ENCODE measurements at regions not wholly inside any gene's neighbourhood (a gene's known extent, or its start where the extent isn't known, plus 50 kb on each side); places are given as distances from the start of the nearest gene placed in this dataset.

DNA sequence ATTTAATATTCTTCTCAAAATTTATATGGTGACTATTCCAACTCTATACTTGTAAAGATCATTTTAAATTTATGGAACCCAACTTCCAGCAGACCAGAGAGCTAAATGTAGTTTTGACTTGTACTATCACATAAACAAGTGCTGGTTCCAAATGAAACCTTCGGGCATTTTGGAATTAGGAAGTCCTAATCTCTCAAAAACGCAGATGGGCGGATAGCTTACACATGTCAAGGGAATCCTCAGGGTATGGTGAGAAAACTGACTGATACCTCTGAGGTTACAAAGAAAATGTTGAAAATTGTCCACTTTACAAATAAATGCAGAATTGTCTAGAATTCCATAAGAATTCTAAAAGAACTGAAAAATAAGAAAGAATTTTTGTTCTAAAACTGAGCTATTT, 224.1 kb downstream of the SS18 start:
- no peak for DNase-seq

- no peak for DNase-seq
Observed at GRCh38 chr18:25862881-25863600, 227.4 kb downstream of the SS18 start.

GRCh38 chr18:25853691-25854433, 236.6 kb downstream of the SS18 start:
- DNase-seq, result no peak

- DNase-seq, result no peak
Observed at GRCh38 chr18:25843791-25844190, 246.6 kb downstream of the SS18 start.

DNA sequence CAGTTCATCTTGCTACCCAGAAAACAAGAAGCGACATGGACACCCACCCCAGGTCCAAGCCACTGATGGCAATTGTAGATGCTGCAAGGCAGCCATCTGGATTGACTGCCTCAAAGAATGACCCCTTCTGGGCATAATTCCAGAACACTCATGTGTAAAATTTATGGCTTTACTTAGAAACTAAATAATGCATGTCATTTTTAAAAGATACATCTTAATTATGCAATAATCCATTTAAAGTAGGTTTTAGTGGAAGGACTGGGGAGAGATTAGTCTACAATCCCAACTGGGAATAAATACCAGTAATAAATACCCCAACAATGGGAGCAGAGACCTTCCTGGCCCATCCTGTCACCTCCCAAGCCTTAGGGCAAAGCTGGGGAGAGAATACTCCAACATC, 247.7 kb downstream of the SS18 start:
- no peak for DNase-seq

- no peak for DNase-seq
Observed at GRCh38 chr18:25834061-25834460, 256.4 kb downstream of the SS18 start.

- no peak for DNase-seq
Observed at GRCh38 chr18:25832001-25832604, 258.3 kb downstream of the SS18 start.

- DNase-seq, result no peak
Observed at GRCh38 chr18:25831301-25831701, 259.1 kb downstream of the SS18 start.

DNA sequence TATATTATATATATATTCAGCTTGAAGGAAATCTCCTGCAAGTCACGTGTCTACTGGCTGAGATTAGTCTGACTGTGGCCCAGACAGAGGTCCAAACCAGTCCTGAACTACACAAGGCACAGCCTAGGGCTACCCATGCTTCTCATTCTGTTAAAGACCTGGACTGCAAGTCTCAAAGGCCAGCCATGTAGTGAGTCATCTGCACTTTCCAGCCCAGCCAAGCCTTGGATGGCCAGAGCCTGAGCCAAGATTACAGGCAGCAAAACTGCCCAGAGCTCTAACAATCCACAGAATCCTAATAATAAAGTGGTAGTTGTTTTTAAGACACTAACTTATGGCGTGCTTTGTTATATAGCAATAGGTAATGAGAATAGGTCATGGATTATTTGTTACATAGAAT, 259.6 kb downstream of the SS18 start:
- DNase-seq, result no peak

GRCh38 chr18:25827961-25828561, 262.4 kb downstream of the SS18 start:
- DNase-seq, result no peak

DNA sequence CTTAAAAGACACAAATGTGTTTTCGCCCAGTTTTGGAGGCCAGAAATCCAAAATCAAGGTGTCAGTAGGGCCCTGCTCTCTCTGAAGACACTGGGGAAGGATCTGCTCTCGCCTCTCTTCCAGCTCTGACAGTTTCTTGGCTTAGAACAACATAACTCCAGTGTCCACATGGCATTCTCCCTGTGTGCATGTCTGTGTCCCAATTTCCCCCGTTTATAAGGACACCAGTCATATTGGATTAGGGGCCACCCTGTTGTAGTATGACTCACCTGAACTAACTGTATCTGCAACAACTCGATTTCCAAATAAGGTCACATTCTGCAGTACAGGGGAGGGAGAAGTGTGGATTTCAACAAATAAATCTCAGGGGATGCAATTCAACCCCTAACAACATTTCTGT, 263.2 kb downstream of the SS18 start:
- no peak for DNase-seq

GRCh38 chr18:25826823-25827222, 263.6 kb downstream of the SS18 start:
- no peak for DNase-seq

DNA sequence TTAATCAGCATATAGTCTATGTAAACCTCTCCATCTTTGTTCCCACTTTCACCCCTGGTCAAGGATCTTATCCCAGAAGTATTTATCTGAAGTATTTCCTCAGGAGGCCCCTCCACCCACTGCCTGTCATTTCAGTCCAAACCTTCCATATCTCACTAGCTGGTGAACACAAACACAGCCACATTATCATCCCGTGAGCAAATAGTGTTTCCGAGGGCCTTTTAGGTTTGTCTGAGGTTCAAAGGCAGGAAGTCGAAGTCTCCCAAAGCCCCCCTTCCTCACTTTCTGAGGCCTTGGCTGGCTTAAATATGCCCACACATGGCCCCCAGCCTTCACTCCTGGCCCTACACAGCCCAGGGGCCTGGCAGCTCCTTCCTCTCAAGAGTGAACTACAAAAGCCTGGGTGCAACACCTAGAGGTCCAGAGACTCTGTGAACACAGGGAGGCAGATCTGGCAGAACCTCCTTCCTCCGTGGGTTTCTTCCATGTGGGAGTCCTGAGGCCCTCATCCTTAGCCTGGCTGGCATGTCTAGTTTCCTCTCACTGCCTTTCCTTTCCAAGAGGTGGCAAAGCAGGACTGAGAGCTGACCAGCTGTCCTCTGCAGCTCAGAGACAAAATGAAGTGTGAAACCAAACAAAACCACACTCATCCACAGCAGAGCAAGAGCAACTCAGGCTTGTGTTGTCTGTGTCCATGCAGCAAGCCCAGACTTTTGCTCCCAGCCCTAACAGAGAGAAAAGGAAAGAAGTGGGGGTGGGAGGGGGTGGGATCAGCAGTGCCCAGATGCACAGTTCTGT, 264.2 kb downstream of the SS18 start:
- DNase-seq, result no peak

DNA sequence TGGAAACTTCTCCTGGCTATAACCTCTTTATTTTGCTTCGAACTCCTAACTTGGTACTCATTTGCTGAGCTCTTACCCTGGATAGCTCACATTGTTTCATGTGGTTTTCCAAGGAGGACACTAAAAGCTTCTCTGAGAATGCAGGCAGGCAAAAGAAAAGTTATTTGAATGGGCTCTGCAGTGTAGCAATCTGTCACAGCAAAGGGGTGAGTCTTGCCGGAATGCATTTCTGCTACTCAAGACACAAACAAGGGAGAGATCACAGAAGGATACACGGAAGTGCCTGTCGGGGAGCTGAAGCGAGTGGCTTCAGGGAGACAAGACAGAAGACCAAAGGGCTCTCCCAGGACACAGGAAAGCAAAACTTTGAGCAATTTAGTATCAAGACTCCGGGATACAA, 265.4 kb downstream of the SS18 start:
- no peak for DNase-seq

DNA sequence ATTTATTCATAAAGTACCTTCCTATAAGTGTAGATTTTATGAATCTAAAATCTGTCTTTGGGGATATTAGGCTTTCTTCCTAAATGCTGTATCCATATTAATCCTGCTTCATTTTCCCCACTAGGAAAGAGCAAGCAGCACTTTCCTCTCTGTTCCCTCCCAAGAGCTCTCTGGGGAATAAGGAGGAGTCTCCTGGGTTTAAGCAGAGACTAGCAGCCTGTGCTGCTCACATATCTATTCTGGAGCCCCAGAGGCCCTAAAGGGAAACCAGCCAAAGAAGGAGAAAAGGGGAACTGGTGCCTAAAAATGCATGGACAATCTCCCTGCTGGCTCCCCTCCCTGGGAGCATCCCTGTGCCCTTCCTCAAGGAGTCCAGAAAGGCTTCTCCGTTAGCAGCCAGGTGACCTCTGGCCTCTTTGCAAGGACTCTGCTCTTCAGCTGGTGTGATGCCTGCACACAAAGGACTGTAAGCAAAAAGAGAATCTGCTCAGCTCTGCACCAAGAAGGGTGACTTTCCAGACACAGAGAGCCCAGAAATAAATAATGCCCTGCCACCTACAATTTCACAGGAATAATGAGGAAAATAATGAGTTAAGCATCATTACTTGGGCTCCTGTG, 270.6 kb downstream of the SS18 start:
- DNase-seq, result no peak

- DNase-seq, result no peak
Observed at GRCh38 chr18:25818505-25818904, 271.9 kb downstream of the SS18 start.

GRCh38 chr18:25817546-25818237, 272.7 kb downstream of the SS18 start:
- DNase-seq, result no peak

DNA sequence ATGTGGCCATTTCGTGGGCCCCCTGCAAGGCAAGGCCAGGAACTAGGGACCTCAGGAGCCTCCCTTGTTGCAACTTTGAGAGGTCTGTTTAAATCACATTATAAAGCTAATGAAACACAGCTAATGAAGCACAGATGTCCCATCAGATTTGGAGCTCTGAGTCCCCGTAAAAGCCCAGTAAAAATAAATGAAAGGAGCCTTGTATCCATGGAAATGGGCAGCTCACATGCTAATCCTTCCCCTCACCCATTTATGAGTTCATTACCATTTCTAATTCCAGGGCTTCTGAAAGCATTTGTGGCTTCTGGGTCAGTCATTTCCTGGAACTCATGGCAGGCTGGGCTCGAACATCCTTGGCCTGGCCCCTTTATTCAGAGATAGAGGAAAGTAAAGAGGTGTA, 274.8 kb downstream of the SS18 start:
- no peak for DNase-seq

DNA sequence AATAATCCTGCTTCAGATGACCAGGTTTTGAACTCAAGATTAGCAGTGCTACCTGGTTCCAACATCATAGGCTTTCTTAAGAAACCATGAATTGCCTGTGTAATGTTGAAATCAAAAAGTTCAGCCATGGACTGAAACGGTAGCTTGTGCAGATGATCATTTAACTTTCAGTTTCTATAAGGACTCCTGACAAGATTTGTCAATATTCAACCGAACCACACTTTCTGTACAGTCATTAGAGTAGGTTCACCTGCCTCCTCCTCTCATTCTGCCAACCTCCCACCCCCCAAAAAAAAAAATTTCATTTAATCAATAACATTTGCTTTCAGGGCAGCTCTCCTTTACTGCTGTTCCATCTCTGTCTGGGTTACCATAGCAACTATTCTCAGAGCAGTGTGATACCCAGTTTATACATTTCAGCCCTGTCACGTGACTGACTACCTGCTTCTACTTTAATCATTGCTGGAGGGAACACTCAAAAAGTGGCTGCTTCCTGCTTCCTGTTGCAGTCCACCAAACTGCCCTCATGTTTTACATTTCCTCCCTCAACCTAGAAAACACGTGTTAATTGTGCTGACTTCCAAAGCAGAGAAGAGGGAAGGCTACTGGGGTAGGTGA, 275.5 kb downstream of the SS18 start:
- DNase-seq, result no peak

DNA sequence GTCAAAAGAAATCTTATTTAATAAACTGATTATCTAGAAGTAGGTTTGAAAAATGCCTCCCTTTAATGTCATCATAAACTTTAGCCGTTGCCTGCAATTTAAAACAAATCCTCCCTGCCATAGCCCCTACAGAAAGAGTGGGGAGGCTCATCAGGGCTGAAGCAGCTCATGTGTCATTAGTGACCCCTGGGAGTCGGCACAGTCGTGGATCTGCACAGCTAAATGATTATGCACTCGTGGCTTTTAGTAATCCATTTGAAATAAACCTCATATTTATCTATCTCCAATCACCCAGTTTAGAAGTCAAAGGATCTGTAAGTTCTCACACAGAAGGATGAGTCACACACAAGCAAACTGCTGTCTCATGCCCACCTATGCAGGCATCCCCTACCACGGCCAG, 277.3 kb downstream of the SS18 start:
- DNase-seq, result no peak

- no peak for DNase-seq
Observed at GRCh38 chr18:25810736-25811135, 279.7 kb downstream of the SS18 start.

Data from activated CD8-positive, alpha-beta memory T cell treated with anti-CD3 and anti-CD28 coated beads, Interleukin-2, amount 50 U/mL, for 4 hours (primary cell).